ENCODE measurements at regions not wholly inside any gene's neighbourhood (a gene's known extent, or its start where the extent isn't known, plus 50 kb on each side); places are given as distances from the start of the nearest gene placed in this dataset.
"Not testable (repeated sequence)": the region's sequence is repeated elsewhere in the genome, so short reads cannot be mapped to it uniquely, and the experiment has no call there.

DNA sequence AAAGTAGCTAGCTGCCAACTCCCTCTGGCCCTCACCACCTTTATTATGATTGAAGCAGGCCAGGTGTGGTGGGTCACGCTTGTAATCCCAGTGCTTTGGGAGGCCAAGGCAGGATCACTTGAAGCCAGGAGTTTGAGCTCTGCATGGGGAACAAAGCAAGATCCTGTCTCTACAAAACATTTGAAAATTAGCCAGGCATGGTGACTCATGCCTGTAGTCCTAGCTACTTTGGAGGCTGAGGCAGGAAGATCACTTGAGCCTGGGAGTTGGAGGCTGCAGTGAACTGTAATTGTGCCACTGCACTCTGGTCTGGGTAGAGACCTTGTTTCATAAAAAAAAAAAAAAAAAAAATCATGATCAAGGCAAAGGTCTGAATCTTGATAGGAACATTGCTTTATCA is 467.0 kb upstream of the DIPK2B start:
- no peak for DNase-seq

DNA sequence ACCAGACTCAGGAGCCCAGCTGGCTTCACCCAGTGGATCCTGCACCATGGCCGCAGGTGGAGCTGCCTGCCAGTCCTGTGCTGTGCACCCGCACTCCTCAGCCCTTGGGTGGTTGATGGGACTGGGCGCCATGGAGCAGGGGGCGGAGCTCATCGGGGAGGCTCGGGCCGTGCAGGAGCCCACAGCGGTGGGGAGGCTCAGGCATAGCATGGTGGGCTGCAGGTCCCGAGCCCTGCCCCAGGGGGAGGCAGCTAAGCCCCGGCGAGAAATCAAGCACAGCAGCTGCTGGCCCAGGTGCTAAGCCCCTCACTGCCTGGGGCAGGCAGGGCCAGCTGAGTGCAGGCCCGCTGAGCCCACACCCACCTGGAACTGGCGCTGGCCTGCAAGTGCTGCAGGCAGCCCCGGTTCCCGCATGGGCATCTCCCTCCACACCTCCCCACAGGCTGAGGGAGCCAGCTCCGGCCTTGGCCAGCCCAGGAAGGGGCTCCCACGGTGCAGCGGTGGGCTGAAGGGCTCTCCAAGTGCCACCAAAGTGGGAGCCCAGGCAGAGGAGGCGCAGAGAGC is 464.1 kb upstream of the DIPK2B start:
- no peak for DNase-seq

DNA sequence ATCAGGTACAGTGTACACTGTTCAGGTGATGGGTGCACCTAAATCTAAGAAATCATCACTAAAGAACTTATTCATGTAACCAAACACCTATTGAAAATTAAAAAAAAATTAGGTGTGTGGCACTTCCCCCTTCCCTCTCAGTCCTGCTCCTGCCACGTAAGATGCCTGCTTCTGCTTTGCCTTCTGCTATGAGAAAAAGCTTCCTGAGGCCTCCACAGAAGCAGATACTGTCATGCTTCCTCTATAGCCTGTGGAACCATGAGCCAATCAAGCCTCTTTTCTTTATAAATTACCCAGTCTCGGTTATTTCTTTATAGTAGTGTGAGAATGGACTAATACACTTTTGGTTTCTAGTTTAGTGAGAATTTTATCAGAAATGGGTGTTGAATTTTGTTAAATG is 459.8 kb upstream of the DIPK2B start:
- DNase-seq, result no peak

DNA sequence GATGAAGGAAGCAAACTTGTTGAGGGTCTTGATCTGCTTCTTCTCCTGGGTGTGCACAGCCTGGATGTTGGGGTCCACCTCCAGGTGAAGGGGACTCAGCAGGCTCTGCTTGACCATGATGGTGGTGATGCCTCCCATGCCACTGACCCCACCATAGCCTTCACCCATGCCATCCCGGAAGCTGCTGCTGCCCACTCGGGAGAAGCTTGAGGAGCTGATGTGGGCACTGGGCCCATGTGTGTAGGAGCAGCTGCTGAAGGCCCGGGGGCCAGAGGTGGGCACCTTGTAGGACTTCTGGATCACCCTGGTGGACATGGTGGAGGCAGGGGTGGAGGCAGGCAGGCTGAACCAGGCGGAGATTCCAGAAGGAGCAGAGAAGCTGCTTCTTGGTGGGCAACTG is 432.7 kb upstream of the DIPK2B start:
- DNase-seq, result no peak

DNA sequence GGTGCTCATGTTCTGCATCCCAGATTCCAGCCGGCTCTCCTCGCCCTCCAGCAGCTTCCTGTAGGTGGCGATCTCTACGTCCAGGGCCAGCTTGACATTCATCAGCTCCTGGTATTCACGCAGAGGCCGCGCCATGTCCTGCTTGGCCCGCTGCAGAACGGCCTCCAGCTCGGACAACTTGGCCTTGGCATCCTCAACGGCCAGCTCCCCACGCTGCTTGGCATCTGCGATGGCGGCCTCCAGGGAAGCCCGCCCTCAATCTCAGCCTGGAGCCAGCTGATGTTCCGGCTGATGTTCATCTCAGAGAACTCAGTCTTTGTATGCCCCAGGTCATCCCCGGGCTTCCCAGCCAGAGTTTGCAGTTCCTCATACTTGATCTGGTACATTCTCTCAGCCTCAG is 431.8 kb upstream of the DIPK2B start:
- no peak for DNase-seq

DNA sequence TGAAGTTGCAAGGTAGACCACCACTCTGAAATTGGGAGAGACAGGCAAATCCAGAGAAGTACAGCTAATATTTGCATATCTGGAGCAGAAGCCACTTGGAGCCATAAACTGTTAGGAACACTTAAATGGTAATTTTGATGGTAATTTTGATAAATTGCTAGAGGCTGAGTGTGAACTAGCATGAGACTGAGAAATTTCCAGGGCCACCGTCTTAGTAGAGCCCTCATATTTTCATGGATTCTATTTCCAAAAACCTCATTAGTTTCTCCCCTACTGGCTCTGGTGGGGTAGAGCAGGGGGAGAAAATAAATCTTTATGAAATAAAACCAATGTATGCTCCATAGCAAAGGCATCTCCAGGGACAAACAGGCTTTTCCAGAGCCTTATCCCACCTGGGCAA is 429.4 kb upstream of the DIPK2B start:
- DNase-seq, result no peak

DNA sequence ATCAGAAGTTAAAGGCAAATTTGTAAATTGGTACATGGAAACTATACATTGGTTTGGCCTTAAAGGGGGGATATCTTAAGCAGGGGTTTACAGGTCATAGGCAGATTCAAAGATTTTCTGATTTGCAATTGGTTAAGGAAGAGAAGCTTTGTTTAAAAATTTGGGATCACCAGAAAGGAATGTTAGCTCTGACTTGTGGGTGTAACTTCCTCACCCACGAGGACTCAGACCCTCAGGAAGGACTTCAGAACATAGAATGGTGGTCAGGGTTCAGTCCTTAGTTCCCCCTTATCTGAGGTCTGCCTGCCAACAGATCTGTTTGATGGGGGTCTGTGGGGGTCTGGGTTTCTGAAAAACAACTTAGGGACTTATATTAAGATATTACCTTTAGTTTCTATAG is 427.4 kb upstream of the DIPK2B start:
- DNase-seq, result no peak

DNA sequence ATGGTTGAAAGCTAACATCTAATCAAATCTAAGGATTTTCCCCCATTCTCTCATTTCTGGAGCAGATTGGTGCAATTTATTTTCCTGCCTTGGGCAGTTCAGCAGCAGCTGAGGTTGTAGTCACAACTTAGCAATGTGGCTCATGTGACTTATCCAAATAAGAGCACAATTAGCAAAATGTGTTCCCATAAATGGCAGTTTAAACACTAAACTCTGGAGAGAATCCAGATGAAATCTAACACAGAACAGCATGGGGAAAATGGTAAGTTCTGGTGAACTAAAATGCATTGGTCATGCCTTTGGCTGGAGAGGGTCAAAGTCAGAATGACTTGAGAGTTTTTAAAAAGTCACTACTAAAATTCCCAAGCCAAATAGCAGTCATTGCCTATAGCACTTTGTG is 422.6 kb upstream of the DIPK2B start:
- no peak for DNase-seq

DNA sequence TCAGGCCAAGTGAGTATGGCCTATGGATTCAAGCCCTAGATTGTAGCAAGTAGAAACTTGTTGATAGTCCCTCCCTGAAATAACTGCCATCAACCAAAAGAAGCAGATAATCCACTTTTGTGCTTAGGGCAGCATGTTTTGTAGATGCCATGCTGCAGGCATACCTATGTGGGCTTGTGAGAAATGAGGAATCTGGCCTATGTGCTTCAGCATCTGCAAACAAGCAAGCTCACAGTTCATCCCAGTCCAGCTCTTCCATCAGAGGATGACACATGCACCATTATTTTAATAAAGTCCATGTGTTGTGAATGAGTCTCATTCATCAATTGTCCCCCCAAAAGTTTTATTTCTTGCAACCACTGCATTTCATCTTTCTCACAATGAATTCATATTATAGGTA is 421.9 kb upstream of the DIPK2B start:
- no peak for DNase-seq

DNA sequence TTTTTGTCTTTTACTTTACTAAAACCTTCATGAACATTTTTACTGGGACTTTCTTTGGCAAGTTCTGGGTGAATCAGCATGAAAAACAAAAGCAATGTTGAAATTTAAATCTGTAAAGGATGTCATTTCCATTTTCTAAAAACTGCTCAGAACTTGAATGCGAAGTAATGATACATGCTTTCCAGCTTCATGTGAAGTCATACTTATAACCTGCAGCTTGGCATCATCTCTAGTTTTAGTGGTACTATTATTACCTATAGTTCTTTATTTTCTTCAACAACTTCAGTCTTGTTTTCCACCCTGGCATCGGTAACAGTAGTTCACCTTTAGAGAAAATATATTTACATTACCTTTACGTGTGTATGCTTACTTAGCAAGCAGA is 421.4 kb upstream of the DIPK2B start:
- DNase-seq, result no peak

DNA sequence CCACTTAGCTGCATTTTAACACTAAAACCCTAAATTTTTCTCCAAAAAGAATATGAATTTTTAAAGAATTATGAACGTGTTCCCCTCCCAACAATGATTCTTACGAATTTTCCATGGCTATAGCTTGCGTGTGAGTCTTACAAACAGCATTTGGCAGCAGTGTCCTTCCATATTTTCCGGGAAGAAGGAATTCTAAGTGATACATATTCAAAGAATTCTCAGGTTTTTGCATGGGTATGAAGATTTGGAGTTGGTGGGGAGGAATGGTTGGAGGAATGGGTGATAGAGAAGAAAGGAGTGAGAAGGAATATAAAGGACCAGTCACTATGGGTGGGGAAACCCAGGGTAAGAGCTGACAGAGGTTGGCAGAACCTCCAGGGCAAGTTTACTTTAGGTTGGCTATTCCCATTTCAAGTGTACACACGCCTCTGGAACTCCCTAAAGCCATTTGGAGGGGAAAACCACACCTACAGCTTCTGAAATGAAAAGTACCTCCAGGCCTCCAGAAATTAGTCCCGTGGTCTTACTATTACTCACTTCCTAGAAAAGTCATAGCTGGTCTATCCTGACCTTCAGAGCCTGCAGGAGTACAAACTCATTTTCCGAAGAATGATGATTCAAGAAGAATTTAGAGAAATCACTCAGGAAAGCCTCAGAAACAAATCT is 420.8 kb upstream of the DIPK2B start:
- no peak for DNase-seq

DNA sequence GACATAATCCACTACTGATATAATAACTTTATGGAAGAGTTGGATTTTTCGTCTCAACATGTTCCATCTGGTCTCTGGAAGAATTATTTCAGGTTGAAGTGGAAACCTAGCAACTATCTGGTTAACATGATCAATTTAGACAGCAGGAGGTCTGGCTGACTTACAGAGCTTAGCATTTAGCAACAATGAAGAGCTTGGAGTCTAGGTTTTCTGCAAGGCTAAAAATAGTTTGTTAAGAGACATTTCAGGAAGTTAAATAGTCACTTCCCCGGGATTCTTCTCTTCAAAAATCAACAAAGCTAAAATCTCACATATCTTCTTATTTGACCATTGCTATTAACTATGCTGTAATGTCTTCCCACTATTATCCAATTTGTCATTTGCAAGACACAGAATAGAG is 418.6 kb upstream of the DIPK2B start:
- no peak for DNase-seq

DNA sequence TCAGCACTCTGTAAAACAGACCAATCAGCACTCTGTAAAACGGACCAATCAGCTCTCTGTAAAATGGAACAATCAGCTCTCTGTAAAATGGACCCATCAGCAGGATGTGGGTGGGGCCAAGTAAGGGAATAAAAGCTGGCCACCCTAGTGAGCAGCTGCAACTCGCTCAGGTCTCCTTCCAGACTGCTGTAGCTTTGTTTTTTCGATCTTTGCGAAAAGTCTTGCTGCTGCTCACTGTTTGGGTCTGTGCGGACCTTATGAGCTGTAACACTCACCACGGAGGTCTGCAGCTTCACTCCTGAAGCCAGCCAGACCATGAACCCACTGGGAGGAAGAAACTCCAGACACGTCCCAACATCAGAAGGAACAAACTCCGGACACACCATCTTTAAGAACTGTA is 414.9 kb upstream of the DIPK2B start:
- not testable (repeated sequence) for DNase-seq

DNA sequence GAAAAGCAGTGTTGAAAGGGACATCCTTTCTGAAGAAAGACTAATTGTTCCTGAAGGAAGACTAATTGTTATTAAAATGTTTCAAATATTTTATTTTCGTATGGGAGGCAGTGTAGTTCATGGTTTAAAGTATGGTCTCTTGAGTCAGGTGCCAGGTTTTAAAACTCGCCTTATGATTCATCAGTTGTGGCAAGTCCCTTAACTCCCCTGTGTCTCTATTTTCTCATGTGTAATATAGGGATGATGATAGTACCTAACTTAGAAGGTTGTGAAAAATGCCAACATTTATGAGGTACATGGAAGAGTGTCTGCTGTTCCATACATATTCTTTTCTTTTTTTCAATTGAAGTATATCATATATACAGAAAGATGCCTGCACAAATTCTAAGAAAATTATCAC is 414.2 kb upstream of the DIPK2B start:
- no peak for DNase-seq

DNA sequence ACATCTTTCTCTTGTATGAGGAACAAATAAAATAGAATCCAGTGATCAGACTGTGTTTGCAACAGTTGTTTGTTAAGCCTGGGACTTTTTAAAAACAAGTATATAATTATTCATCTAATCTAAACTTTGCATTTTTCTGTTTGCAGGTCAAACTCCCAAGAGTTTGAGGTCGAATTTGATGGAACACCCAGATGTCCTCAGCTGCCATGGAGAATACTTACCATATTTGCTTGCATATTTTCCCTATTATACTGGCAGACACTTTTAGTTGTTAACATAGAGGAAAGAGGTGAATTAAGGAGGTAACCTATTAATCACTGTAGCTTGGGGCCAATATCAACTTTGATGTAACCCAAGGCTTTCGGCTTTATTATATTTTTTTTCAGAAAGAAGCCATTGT is 401.5 kb upstream of the DIPK2B start:
- DNase-seq, result no peak

DNA sequence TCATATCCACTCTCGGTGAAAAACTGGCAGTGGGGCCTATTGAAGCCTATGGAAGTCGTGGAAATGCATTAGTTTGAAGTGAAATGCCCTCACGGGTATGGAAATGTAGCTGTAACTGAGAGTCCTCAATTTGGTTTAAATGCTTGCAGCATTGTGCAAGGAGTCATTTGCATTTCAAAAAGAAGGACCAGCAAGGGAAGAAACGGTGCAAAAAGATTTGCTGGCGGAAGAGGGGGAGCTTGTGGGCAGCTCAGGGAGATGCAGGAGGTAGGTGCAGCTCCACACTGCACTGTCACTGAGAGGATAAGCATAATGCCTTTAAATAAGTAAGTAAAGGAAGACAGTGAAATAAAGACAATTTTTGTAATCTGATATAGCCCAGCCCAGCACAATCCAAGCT is 400.4 kb upstream of the DIPK2B start:
- no peak for DNase-seq

DNA sequence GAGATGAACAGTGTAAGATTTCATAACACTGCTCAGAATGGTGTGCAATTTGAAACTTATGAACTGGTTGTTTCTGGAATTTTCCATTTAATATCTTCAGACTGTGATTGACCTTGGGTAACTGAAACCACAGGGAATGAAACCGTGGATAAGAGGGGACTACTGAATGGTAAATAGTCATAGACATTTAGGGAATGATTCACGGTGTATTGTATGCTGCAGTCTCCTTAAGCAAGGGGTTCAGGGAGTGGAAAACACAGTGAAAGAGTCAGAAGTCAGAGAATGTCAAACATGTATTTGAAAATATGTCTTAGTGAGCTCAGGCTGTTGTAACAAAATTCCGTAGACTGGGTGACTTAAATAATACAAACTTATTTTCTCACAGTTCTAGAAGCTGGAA is 398.2 kb upstream of the DIPK2B start:
- no peak for DNase-seq

DNA sequence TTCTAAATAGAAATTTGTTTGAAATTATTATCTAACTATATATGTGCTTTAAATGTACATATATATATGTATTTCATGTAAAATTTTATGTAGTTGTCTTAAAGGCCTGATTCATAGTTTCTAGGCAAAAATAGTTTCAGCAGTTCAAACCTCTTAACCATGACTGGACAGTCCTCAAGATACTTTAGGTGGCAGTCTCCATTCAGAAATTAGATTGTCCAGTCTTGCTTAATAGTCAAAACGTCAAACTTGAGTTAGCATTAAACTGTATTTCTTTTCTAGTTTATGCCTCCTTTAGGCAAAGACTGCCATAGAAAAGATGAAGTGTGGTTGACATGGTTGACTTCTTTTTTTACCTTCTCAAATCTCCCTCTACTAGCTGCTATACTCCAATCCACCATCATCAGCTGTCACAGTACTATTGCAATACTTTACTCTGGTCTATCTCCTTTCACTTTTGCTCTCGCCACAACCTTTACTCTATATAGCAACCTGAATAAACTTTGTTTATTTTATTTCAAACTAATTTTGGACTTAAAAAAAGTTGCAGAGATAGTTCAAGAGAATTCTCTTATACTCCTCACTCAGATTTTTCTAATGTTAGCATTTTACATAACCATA is 395.6 kb upstream of the DIPK2B start:
- no peak for DNase-seq

DNA sequence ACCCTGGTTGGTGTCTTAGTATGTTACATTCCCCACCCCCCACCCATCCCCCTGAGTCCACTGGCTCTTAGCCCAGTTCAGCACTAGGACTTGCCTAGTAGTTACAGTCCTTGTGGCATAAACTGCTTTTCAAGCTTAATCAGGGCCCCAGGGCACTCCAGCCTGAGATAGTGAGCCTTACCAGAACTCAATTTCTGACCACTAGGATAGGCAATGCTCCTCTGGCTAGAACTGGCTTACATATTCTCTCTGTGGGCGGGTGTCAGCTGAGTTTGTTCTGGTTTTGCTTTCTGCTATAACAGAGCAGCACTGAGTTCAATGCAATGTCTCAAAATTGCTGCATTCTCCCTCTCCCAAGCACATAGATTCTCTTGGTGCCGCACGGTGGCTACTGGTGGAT is 391.4 kb upstream of the DIPK2B start:
- no peak for DNase-seq

DNA sequence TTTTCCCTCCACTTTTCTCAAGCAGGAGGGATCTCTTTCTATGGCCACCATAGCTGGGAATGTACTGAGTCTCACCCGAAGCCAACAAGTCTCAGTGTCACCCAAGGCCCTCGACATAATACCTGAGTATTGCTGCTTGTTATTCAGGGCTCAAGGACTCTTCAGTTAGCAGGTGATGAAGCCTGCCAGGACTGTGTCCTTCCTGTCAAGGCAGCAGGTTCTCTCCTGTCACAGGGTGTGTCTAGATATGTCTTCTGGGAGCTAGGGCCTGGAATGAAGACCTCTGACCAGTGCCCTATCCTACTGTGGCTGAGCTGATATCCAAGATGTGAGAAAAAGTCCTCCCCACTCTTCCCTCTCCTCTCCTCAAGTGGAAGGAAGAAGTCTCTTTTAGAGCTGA is 391.0 kb upstream of the DIPK2B start:
- no peak for DNase-seq

DNA sequence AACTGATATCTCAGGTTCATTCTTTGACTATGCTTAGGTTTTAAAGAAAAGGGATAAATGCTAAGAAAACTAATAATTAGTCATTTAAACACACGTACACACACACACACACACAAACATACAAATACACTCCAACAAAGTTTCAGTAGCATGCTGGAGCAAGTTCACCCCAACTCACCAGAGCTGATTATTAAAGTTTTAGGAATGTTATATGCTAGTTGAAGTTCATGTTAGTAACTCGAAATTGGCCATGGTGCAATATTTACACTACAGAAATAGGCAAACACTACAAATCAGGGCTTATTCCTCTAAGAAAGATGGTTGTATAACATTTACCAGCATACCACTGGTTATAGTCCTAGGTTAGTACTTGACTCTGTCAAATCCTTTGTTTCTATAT is 384.0 kb upstream of the DIPK2B start:
- no peak for DNase-seq

DNA sequence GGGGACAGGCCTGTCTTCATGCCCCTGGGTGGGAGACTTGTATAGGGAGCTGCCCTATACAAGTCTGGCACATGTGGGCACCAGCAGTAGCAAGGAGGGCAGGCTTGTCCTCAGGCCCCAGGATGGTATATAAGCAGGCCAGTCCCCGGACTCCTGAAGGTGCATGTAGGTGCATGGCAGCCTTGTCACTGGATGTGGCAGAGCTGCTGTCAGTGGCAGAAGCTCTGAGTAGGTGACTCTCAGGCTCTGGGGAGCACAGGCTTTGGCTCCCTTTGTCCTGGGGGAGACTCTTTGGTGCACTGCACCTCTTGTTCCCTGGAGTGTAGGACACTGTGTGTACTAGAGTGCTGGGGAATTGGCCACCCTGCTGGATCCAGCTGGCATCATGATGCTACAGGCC is 376.7 kb upstream of the DIPK2B start:
- no peak for DNase-seq

DNA sequence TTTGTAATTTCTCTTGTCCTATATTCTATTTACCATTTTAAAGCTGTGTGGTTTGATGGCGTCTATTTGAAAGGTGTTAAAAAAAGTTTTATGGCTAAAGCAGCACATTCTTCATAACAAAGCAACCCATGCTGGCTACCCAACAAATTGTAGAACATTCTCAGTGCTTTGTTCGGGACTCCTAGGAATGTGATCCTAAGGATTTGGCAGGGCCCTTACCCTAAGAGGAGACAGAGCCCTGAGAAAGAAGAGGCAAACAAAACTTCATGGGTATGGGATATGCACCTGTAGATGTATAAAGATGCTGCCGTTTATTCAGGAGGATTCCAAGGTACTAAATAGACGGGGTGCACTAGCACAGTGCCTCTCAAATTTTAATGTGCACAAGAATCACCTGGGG is 370.8 kb upstream of the DIPK2B start:
- DNase-seq, result no peak

DNA sequence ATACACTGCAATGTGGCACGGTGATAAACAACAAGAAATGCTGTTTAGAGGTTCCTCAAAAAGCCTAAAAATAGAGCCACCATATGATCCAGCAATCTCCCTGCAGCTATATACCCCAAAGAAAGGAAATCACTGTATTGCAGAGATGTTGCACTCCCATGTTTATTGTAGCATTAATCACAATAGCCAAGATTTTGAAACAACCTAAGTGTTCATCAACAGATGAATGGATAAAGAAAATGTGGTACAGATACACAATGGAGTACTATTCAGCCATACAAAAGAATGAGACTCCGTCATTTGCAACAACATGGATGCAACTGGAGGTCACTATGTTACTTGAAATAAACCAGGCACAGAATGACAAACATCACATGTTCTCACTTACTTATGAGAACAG is 365.8 kb upstream of the DIPK2B start:
- DNase-seq, result no peak

DNA sequence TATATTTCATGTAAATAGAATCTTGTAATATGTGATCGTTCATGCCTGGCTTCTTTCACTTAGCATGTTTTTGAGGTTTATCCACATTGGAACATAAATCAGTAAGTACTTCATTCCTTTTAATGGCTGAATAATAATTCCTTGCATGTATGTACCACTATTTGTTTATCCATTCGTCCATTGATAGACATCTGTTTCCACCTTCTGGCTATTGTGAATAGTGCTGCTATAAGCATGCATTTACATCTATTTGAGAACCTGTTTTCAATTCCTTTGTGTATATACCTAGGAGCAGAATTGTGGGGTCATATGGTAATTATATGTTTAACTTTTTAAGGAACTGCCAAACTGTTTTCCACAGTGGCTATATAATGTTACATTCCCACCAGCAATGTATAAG is 356.7 kb upstream of the DIPK2B start:
- no peak for DNase-seq

All from hindlimb muscle (tissue), 1 donor.